Body of pancreas (tissue), 4 donors: ENCODE measurements at regions not wholly inside any gene's neighbourhood (a gene's known extent, or its start where the extent isn't known, plus 50 kb on each side); places are given as distances from the start of the nearest gene placed in this dataset.

Experiments
- CTCF ChIP-seq, 7 experiments: fragments of 450-650 bp in 4 of 7; fragments of 200-600 bp in 3 of 7; sonication (generic) in 3 of 7; IDR thresholded peaks; one replicate each; pipeline ENCODE4 v1.5.1; 2016 to 2019; ENCODE audit warnings: antibody characterized with exemption in 7 of 7
- POLR2A ChIP-seq, 3 donors: fragments of 450-650 bp; IDR thresholded peaks; one replicate each; pipeline ENCODE4 v1.6.1; 2016; ENCODE audit warnings: antibody characterized with exemption in 3 of 3, mild to moderate bottlenecking in 2 of 3

DNA sequence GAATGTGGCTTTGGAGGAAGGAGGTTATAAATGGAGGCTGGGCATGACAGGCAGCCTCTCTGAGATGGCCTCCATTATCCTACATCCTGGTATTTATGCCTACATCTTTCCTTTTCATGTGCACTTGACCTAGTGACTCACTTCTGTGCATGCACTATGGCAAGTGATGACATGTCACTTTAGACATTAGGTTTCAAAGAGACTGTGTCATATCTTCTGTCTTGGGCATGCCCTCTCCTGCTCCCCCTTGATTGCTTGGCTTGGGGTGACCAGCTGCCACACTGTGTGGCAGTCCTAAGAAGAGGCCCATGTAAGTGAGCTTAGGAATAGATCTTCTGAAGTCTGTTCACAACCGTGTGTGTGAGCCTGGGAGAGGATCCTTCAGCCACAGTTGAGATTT is 472.8 kb downstream of the FGF9 start:
- TF ChIP-seq CTCF (IDR thresholded peaks at IDR 0.05) (no peak), POLR2A (IDR thresholded peaks at IDR 0.05) (no peak)
